GM12873 (cell line): ENCODE measurements at regions not wholly inside any gene's neighbourhood (a gene's known extent, or its start where the extent isn't known, plus 50 kb on each side); places are given as distances from the start of the nearest gene placed in this dataset.

Source experiments
- CTCF ChIP-seq: IDR thresholded peaks from 2 replicates; pipeline ENCODE4 v1.5.1; 2012; ENCODE audit warnings: low read depth, mild to moderate bottlenecking, moderate library complexity, low read length, control low read depth; ENCODE audit not compliant: insufficient read depth; ENCODE audit errors: missing control alignments

- no peak for TF ChIP-seq CTCF
Observed at GRCh38 chr2:71797035-71797810, 343.9 kb downstream of the DYSF start.

GRCh38 chr2:71796174-71796593 is 342.8 kb downstream of the DYSF start:
- TF ChIP-seq CTCF: no peak

GRCh38 chr2:71795486-71795885 is 342.1 kb downstream of the DYSF start:
- no peak for TF ChIP-seq CTCF

- no peak for TF ChIP-seq CTCF
Observed at GRCh38 chr2:71794611-71795010, 341.2 kb downstream of the DYSF start.

GRCh38 chr2:71793926-71794325 is 340.6 kb downstream of the DYSF start:
- TF ChIP-seq CTCF: no peak

GRCh38 chr2:71792926-71793761 is 339.8 kb downstream of the DYSF start:
- no peak for TF ChIP-seq CTCF

GRCh38 chr2:71791501-71792135 is 338.3 kb downstream of the DYSF start:
- no peak for TF ChIP-seq CTCF
